IMR-90 (cell line): ENCODE measurements at regions not wholly inside any gene's neighbourhood (a gene's known extent, or its start where the extent isn't known, plus 50 kb on each side); places are given as distances from the start of the nearest gene placed in this dataset.

Source experiments
- ATAC-seq: fragments of 200-7000 bp; cut with Tn5 transposase; 2 replicates; pipeline ENCODE4 v1.9.1; 2020; ENCODE audit warnings: low read depth, mild to moderate bottlenecking, moderate library complexity
- BruUV-seq: library from RNA; stranded (reverse); fragments of 400-500 nt; replicated peaks from 2 replicates; lab custom pipeline; 2021; lab: Mats Ljungman, UMichigan
- CTCF ChIA-PET: fragments of 300-600 bp; formaldehyde crosslinking; extraction: SDS; loops from one replicate; lab custom pipeline; 2021; ENCODE audit warnings: antibody characterized with exemption; lab: Yijun Ruan, JAX
- POLR2A ChIA-PET: fragments of 300-600 bp; sonication (Branson Sonifier 250); formaldehyde crosslinking; loops from one replicate; lab custom pipeline; 2022; ENCODE audit warnings: antibody characterized with exemption; ENCODE audit not compliant: unreplicated experiment; lab: Charles Lee
- DNase-seq: peaks from one replicate; pipeline ENCODE4 v3.0.0; 2013
- H2AFZ ChIP-seq: replicated peaks from 2 replicates; pipeline ENCODE3; 2013; ENCODE audit warnings: low read length, mild to moderate bottlenecking; ENCODE audit not compliant: poor library complexity
- H2AK5ac ChIP-seq: 2 replicates; pipeline ENCODE4 v1.6.1; 2013; ENCODE audit warnings: low read depth, low read length, inconsistent platforms
- H2AK9ac ChIP-seq: replicated peaks from 2 replicates; pipeline ENCODE3; 2013; ENCODE audit warnings: mild to moderate bottlenecking, low read depth, low read length, moderate library complexity; ENCODE audit not compliant: poor library complexity
- H2BK120ac ChIP-seq: 2 replicates; pipeline ENCODE4 v1.6.1; 2013; ENCODE audit warnings: low read depth, low read length, inconsistent platforms
- H2BK15ac ChIP-seq: 3 replicates; pipeline ENCODE4 v1.6.1; 2013; ENCODE audit warnings: low read depth, low read length, inconsistent platforms
- H2BK20ac ChIP-seq: 2 replicates; pipeline ENCODE4 v1.6.1; 2013; ENCODE audit warnings: low read depth, mild to moderate bottlenecking, inconsistent platforms, low read length, moderate library complexity
- H2BK5ac ChIP-seq: 2 replicates; pipeline ENCODE4 v1.6.1; 2013; ENCODE audit warnings: mild to moderate bottlenecking, low read depth, low read length, inconsistent platforms; ENCODE audit not compliant: poor library complexity, severe bottlenecking
- H3K14ac ChIP-seq: replicated peaks from 2 replicates; pipeline ENCODE4 v1.6.1; 2013; ENCODE audit warnings: low read depth, low read length, inconsistent platforms
- H3K18ac ChIP-seq: 2 replicates; pipeline ENCODE4 v1.6.1; 2013; ENCODE audit warnings: low read depth, low read length, control low read depth
- H3K23ac ChIP-seq: 2 replicates; pipeline ENCODE4 v1.6.1; 2013; ENCODE audit warnings: low read depth, low read length, inconsistent platforms
- H3K27ac ChIP-seq: 2 replicates; pipeline ENCODE4 v1.5.1; 2013; ENCODE audit warnings: mild to moderate bottlenecking, control low read depth, low read length; ENCODE audit not compliant: insufficient read depth
- H3K27me3 ChIP-seq: 2 replicates; pipeline ENCODE4 v1.6.1; 2013; ENCODE audit warnings: low read length; ENCODE audit not compliant: control insufficient read depth, insufficient read depth
- H3K36me3 ChIP-seq: 2 replicates; pipeline ENCODE4 v1.6.1; 2013; ENCODE audit warnings: low read length, mixed read lengths; ENCODE audit not compliant: control insufficient read depth, insufficient read depth
- H3K4ac ChIP-seq: 2 replicates; pipeline ENCODE4 v1.6.1; 2013; ENCODE audit warnings: low read depth, low read length, inconsistent platforms
- H3K4me1 ChIP-seq: 2 replicates; pipeline ENCODE4 v1.6.1; 2013; ENCODE audit warnings: low read length, mixed read lengths; ENCODE audit not compliant: control insufficient read depth, insufficient read depth
- H3K4me2 ChIP-seq: 2 replicates; pipeline ENCODE4 v1.6.1; 2013; ENCODE audit warnings: low read depth, mild to moderate bottlenecking, control low read depth, low read length, moderate library complexity
- H3K4me3 ChIP-seq: 2 replicates; pipeline ENCODE4 v1.5.1; 2013; ENCODE audit warnings: low read depth, mild to moderate bottlenecking, control low read depth, low read length, moderate library complexity; ENCODE audit not compliant: insufficient read depth
- H3K56ac ChIP-seq: 2 replicates; pipeline ENCODE4 v1.6.1; 2013; ENCODE audit warnings: low read length, inconsistent platforms; ENCODE audit not compliant: insufficient read depth; ENCODE audit errors: extremely low read depth
- H3K79me1 ChIP-seq, 2 experiments: 2 replicates each; pipeline ENCODE4 v1.6.1; 2013; ENCODE audit warnings: low read length in 2 of 2, inconsistent platforms in 1 of 2, low read depth in 1 of 2
- H3K9ac ChIP-seq: 2 replicates; pipeline ENCODE4 v1.6.1; 2013; ENCODE audit warnings: low read depth, low read length, control low read depth
- H3K9me1 ChIP-seq: 2 replicates; pipeline ENCODE4 v1.6.1; 2013; ENCODE audit warnings: low read length, inconsistent platforms; ENCODE audit not compliant: insufficient read depth
- H3K9me3 ChIP-seq: 2 replicates; pipeline ENCODE4 v1.6.1; 2013; ENCODE audit warnings: low read length; ENCODE audit not compliant: control insufficient read depth, insufficient read depth
- H4K20me1 ChIP-seq: 2 replicates; pipeline ENCODE4 v1.6.1; 2013; ENCODE audit warnings: low read length, inconsistent platforms; ENCODE audit not compliant: insufficient read depth
- H4K5ac ChIP-seq: 2 replicates; pipeline ENCODE4 v1.6.1; 2013; ENCODE audit warnings: mild to moderate bottlenecking, low read depth, low read length, control low read depth
- H4K8ac ChIP-seq, 2 experiments: 2 replicates each; pipeline ENCODE4 v1.6.1; 2013; ENCODE audit warnings: low read depth in 2 of 2, low read length in 2 of 2, control low read depth in 1 of 2, inconsistent platforms in 1 of 2
- H4K91ac ChIP-seq: 2 replicates; pipeline ENCODE4 v1.6.1; 2013; ENCODE audit warnings: low read depth, low read length, inconsistent platforms; ENCODE audit not compliant: insufficient read depth
- BHLHE40 ChIP-seq: fragments of 150-350 bp; IDR thresholded peaks from 2 replicates; pipeline ENCODE4 v1.6.1; 2016; ENCODE audit warnings: mild to moderate bottlenecking, low read depth, low read length
- CEBPB ChIP-seq: IDR thresholded peaks from 2 replicates; pipeline ENCODE4 v1.6.1; 2012; ENCODE audit warnings: low read depth, low read length, improper control_type of control experiment
- CHD1 ChIP-seq: IDR thresholded peaks from 2 replicates; pipeline ENCODE4 v1.6.1; 2012; ENCODE audit warnings: low read depth, low read length, improper control_type of control experiment
- FOS ChIP-seq: fragments of 150-350 bp; IDR thresholded peaks from 2 replicates; pipeline ENCODE4 v1.6.1; 2016; ENCODE audit warnings: low read depth, low read length
- MAFK ChIP-seq: IDR thresholded peaks from 2 replicates; pipeline ENCODE4 v1.6.1; 2012; ENCODE audit warnings: low read depth, low read length, improper control_type of control experiment
- MAZ ChIP-seq: IDR thresholded peaks from 2 replicates; pipeline ENCODE4 v1.6.1; 2012; ENCODE audit warnings: low read depth, mild to moderate bottlenecking, low read length, improper control_type of control experiment, moderate library complexity, borderline replicate concordance
- MXI1 ChIP-seq: IDR thresholded peaks from 2 replicates; pipeline ENCODE4 v1.6.1; 2012; ENCODE audit warnings: low read depth, mild to moderate bottlenecking, low read length, moderate library complexity, borderline replicate concordance
- NFE2L2 ChIP-seq: fragments of 150-350 bp; IDR thresholded peaks from 2 replicates; pipeline ENCODE4 v1.6.1; 2016; ENCODE audit warnings: low read depth, mild to moderate bottlenecking, low read length
- POLR2A ChIP-seq: IDR thresholded peaks from 2 replicates; pipeline ENCODE4 v1.6.1; 2012; ENCODE audit warnings: mild to moderate bottlenecking, low read depth, low read length
- RAD21 ChIP-seq: IDR thresholded peaks from 2 replicates; pipeline ENCODE4 v1.6.1; 2012; ENCODE audit warnings: low read length, improper control_type of control experiment
- RCOR1 ChIP-seq: IDR thresholded peaks from 2 replicates; pipeline ENCODE4 v1.6.1; 2012; ENCODE audit warnings: mild to moderate bottlenecking, low read length, improper control_type of control experiment; ENCODE audit not compliant: insufficient replicate concordance
- RFX5 ChIP-seq: IDR thresholded peaks from 2 replicates; pipeline ENCODE4 v1.8.0; 2012; ENCODE audit warnings: low read depth, mild to moderate bottlenecking, low read length, moderate library complexity
- SMC3 ChIP-seq: fragments of 150-350 bp; IDR thresholded peaks from 2 replicates; pipeline ENCODE4 v1.6.1; 2016; ENCODE audit warnings: low read depth, mild to moderate bottlenecking, antibody characterized with exemption, low read length, moderate library complexity
- WGBS, 2 experiments: methylation state at CpG; one replicate each; pipeline versions ENCODE4 v1.1.5 to v1.1.7; 2013; ENCODE audit warnings: missing lambda C conversion rate in 2 of 2; ENCODE audit not compliant: insufficient read length in 1 of 2; ENCODE audit errors: extremely low coverage in 2 of 2; 5-methylcytosine and 5-hydroxymethylcytosine counted together
- dilution Hi-C: fragments of 300-500 bp; cut with HindIII; formaldehyde crosslinking; loops from one replicate; pipeline ENCODE4 v1.14.3; 2018; ENCODE audit warnings: low sequenced_read_pairs; ENCODE audit not compliant: unreplicated experiment
- in situ Hi-C: fragments of 300-500 bp; cut with MboI; formaldehyde crosslinking; loops from 3 replicates; pipeline ENCODE4 v1.14.3; 2019; ENCODE audit warnings: low sequenced_read_pairs, inconsistent platforms, mixed read lengths
- intact Hi-C: fragments of 100-400 bp; cut with micrococcal nuclease; formaldehyde crosslinking; loops from 2 replicates; pipeline ENCODE4 v1.10.0; 2022
- TF ChIP-seq, protein P1 (sequence below): conservative IDR thresholded peaks from 2 replicates; pipeline ENCODE4 v1.5.1; 2012; ENCODE audit warnings: mild to moderate bottlenecking, low read depth, low read length, improper control_type of control experiment
- TF ChIP-seq, protein P2 (sequence below): fragments of 150-350 bp; IDR thresholded peaks from 2 replicates; pipeline ENCODE4 v1.6.1; 2016; ENCODE audit warnings: low read depth, mild to moderate bottlenecking, low read length, moderate library complexity, borderline replicate concordance
- TF ChIP-seq, protein P3 (sequence below): fragments of 150-350 bp; IDR thresholded peaks from 2 replicates; pipeline ENCODE4 v1.6.1; 2017; ENCODE audit warnings: mild to moderate bottlenecking, antibody characterized with exemption, low read length, low read depth

DNA sequence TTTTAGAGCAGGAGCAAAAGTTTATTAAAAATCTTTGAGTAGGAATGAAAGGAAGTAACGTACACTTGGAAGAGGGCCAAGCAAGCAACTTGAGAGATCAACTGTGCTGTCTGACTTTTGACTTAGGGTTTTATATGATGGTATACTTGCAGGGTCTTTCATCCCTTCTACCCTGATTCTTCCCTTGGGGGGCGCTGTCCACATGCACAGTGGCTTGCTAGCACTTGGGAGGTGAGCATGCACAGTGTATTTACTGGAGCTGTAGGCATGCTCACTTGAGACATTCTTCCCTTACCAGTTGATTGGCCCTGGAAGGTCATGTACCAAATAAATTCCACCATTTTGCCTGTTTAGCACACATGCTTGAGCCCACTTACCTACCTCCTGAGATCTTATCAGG is 1001.3 kb upstream of the ADGRL2 start:
- CTCF ChIA-PET = no interaction called here
- no TSS peak for BruUV-seq
- H3K36me3 ChIP-seq = no peaks in the 10 kb centered on the region

More for the DNA sequence above, 1001.3 kb upstream of the ADGRL2 start:
- Histone ChIP-seq H2BK120ac (no peak overlapping the region), H2BK5ac (no peak overlapping the region), H3K23ac (no peak overlapping the region), H3K18ac (no peak overlapping the region), H3K27me3 (no peaks in the 10 kb centered on the region), H4K91ac (no peak overlapping the region), H3K14ac (no peak overlapping the region), H3K4ac (no peak overlapping the region), H3K9me3 (no peaks in the 10 kb centered on the region; the same call in 1 of the 2 replicates), H3K4me3 (no peak overlapping the region), H2AK5ac (no peak overlapping the region), H2AK9ac (no peak overlapping the region), H3K27ac (no peak overlapping the region), H3K9me1 (no peaks in the 10 kb centered on the region), H2BK20ac (no peak overlapping the region), H3K4me1 (no peaks in the 10 kb centered on the region), H3K56ac (no peak overlapping the region), H3K4me2 (no peak overlapping the region), H4K8ac (no peak overlapping the region), H4K5ac (no peak overlapping the region), H4K20me1 (no peaks in the 10 kb centered on the region), H2BK15ac (no peak overlapping the region), H3K9ac (no peak overlapping the region), H3K79me1 (no peaks in the 10 kb centered on the region), H2AFZ (no peak overlapping the region)
- dilution Hi-C loops = no loop called here
- no CpG with 5 or more reads among the region's 2 CpGs for WGBS, 2 experiments
- POLR2A ChIA-PET = no interaction called here
- in situ Hi-C loops = no loop called here
- intact Hi-C loops = no loop called here
- no peak for ATAC-seq
- TF ChIP-seq CHD1 (no peak), RFX5 (no peak), MXI1 (no peak), MAZ (no peak), SMC3 (no peak), NFE2L2 (no peak), CEBPB (no peak), POLR2A (no peak), BHLHE40 (no peak), MAFK (no peak), RCOR1 (no peak), RAD21 (no peak), FOS (no peak)
- TF ChIP-seq, protein P1, sequence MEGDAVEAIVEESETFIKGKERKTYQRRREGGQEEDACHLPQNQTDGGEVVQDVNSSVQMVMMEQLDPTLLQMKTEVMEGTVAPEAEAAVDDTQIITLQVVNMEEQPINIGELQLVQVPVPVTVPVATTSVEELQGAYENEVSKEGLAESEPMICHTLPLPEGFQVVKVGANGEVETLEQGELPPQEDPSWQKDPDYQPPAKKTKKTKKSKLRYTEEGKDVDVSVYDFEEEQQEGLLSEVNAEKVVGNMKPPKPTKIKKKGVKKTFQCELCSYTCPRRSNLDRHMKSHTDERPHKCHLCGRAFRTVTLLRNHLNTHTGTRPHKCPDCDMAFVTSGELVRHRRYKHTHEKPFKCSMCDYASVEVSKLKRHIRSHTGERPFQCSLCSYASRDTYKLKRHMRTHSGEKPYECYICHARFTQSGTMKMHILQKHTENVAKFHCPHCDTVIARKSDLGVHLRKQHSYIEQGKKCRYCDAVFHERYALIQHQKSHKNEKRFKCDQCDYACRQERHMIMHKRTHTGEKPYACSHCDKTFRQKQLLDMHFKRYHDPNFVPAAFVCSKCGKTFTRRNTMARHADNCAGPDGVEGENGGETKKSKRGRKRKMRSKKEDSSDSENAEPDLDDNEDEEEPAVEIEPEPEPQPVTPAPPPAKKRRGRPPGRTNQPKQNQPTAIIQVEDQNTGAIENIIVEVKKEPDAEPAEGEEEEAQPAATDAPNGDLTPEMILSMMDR = no peak
- TF ChIP-seq, protein P2, sequence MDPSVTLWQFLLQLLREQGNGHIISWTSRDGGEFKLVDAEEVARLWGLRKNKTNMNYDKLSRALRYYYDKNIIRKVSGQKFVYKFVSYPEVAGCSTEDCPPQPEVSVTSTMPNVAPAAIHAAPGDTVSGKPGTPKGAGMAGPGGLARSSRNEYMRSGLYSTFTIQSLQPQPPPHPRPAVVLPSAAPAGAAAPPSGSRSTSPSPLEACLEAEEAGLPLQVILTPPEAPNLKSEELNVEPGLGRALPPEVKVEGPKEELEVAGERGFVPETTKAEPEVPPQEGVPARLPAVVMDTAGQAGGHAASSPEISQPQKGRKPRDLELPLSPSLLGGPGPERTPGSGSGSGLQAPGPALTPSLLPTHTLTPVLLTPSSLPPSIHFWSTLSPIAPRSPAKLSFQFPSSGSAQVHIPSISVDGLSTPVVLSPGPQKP = no peak
- TF ChIP-seq, protein P3, sequence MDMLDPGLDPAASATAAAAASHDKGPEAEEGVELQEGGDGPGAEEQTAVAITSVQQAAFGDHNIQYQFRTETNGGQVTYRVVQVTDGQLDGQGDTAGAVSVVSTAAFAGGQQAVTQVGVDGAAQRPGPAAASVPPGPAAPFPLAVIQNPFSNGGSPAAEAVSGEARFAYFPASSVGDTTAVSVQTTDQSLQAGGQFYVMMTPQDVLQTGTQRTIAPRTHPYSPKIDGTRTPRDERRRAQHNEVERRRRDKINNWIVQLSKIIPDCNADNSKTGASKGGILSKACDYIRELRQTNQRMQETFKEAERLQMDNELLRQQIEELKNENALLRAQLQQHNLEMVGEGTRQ = no peak
- DNase-seq = no peak
